HCEC 1CT (cell line): ENCODE measurements at regions not wholly inside any gene's neighbourhood (a gene's known extent, or its start where the extent isn't known, plus 50 kb on each side); places are given as distances from the start of the nearest gene placed in this dataset.
"Not testable (repeated sequence)": the region's sequence is repeated elsewhere in the genome, so short reads cannot be mapped to it uniquely, and the experiment has no call there.

Experiments used
- DNase-seq: peaks from one replicate; pipeline ENCODE4 v3.0.0-alpha.2; 2017

DNA sequence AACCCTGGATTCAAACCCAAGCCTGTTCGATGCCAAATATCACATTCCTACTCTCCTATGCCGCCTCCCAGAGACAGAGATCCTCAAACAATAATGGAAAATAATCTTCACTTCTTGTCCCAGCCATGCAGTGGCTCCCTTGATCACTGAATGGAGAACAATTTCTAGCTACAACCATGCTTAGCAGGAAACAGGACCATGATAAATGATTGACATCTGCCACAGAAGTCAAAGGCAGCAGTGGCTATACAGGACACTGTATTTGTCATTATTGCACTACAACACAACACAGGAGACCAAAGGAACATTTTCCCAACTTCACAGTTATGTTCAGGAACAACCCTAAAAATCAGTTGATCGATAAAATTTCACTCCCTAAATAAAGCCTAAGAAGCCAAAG lies 243.3 kb upstream of the SLC7A11 start:
- no peak for DNase-seq

- no peak for DNase-seq
Measured at GRCh38 chr4:138475116-138475515, 233.0 kb upstream of the SLC7A11 start.

DNA sequence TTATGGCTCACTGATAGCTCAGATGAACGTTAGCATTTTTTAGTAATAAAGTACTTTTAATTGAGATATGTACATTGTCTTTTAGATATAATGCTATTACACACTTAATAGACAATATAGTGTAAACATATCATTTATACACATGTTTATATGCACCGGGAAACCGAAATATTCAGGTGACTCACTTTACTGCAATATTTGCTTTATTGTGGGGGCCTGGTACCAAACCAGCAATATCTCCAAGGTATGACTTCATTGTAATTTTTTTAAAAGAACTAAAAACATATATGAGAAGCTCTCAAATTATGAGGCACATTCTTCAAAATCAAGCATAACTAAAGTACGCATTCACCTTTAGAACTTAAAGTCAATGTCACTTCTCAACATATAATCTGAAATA lies 231.2 kb upstream of the SLC7A11 start:
- DNase-seq: no peak

- no peak for DNase-seq
Measured at GRCh38 chr4:138460477-138461414, 218.6 kb upstream of the SLC7A11 start.

DNA sequence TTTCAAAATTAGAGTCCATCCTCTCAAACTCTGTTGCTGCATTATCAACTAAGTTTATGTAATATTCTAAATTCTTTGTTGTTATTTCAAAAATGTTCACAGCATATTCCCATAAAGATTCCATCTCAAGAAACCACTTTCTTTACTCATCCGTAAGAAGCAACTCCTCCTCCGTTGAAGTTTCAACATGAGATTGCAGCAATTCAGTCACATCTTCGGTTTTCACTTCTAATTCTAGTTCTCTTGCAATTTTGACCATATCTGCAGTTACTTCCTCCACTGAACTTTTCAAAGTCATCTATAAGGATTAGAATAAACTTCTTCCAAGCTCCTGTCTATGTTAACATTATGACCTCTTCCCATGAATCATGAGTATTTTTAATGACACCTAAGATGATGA lies 216.6 kb upstream of the SLC7A11 start:
- DNase-seq: no peak

DNA sequence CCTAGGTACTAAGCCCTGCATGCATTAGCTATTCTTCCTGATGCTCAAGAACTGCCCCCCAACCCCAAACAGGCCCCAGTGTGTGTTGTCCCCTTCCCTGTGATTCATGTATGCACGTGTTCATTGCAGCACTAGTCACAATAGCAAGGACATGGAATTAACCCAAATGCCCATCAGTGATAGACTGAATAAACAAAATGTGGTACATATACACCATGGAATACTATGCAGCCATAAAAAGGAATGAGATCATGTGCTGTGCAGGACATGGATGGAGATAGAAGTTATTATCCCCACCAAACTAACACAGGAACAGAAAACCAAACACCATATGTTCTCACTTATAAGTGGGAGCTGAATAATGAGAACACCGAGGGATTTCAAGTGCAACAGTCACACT lies 214.2 kb upstream of the SLC7A11 start:
- DNase-seq: not testable (repeated sequence)

DNA sequence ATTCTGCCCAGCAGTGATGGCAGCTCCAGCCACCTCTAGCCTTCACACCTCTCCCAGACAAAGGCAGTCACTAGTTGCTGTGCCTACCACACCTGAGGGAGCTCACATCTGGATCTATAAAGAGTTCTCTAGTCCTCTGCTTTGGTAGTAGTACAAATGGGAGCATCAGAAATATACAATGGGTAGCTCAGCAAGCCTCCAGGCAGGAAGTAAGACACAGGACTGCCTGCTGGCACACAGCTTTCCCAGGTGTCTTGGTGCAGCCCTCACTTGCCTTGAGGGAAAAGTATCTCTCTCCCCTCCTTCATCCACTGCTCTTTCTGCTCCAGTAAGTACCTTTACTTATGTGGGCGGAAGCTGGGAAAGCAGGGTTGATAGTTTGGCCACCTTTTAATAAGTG lies 212.9 kb upstream of the SLC7A11 start:
- DNase-seq: no peak

DNA sequence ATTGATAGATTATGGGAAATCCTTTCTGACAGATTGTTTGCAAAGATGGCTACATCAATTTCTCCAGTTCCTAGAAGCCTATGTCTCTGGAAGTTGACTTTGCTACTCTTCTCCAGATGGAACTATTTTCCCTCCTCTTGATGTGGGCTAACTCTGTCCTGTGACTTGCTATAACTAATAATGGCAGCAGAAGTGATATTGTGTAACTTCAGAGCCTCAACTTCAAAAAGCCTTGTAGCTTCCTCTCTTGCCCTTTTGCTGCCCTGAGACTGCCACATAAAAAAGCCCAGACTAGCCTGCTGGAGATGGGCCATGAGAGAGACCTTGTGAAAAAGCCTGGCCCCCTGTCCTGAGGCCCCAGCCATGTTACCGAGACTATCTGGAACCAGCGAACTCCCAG lies 210.7 kb upstream of the SLC7A11 start:
- DNase-seq: no peak

DNA sequence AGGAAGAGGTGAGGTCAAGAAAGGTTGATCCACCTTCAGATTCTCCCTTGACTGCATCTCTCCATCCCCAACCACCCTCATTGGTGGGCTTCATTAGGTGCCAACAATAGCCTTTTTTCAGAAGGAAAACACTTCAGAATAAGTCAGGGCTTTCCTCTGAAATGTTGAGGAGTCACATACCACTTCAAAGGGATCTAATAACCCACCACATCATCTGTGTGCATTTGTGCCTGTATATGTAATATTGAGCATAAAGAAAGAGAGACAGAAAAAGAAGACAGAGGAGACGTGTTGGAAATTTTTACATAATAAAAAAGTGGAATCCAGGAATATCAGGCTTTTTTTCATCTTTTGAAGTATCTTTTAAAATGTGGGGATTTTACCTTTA lies 209.1 kb upstream of the SLC7A11 start:
- DNase-seq: no peak

- DNase-seq: no peak
Measured at GRCh38 chr4:138450546-138451275, 208.6 kb upstream of the SLC7A11 start.

- no peak for DNase-seq
Measured at GRCh38 chr4:138449938-138450337, 207.8 kb upstream of the SLC7A11 start.

DNA sequence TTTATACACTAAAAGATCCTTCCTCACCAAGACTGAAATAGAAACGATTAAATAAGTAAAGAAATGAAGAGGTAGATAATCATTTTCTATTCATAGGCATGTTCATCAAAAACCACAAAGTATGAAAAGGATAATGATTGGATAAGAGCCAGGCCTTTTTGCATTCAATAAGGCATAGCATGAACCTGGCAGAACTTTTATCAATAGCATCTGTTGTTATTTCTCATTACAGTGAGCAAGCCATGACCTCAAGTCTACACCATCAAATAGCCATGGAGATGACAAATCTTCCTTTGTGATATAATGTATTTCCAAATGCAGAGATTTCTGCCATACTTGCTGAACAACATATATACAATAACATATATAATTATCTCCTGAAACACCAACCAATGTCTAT lies 206.0 kb upstream of the SLC7A11 start:
- no peak for DNase-seq

DNA sequence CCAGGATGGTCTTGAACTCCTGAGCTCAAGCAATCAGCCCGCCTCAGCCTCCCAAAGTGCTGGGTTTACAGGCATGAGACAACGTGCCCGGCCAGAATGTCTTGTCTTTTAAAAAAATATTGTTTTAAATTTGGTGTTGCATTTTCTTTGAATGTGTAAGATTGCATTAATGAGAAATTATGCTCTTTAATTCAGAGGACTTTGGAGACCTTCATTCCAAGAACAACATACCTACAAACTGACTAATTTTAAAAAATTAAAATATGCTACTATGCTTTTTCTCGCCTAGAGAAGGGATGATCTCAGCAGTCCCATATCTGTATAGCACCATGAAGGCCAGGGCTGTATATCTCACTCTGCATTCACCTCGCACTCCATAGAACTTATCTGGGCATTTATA lies 204.3 kb upstream of the SLC7A11 start:
- no peak for DNase-seq

DNA sequence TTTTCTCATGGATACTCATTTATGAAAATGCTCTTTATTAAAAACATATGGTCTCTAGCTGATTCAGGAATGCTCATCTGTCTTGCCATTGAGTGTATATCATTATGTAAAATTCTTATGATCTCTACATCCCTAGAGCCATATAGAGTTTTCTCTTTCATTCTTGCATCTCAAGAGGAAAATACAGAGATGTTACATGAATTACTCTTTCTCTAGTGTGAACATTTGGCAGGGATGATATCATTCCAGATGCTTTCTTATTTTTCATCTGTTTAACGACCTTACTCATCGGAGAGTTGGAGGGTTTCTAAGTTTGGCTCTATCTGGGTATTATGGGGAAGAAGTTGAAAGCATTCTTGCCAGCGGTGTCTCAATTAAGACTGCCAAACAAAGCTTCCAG lies 202.9 kb upstream of the SLC7A11 start:
- no peak for DNase-seq

- no peak for DNase-seq
Measured at GRCh38 chr4:138444260-138444659, 202.1 kb upstream of the SLC7A11 start.

- DNase-seq: no peak
Measured at GRCh38 chr4:138439143-138439581, 197.0 kb upstream of the SLC7A11 start.

DNA sequence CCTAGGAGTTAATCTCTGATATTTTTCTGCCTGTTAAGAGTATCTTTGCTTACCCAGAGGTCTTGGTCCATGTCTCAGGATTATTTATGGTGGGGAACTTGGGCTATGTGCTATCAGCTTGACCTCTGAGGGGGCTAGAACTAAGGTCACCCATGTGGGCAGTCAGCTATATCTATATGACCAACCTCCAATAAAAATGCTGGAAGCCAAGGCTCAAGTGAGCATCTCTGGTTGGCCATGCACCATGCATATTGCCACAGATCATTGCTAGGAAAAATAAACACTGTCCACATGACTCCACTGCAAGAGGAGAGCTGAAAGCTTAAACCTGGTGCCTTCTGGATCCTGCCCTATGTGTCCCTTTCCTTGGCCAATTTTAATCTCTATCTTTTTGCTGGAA lies 196.5 kb upstream of the SLC7A11 start:
- no peak for DNase-seq

DNA sequence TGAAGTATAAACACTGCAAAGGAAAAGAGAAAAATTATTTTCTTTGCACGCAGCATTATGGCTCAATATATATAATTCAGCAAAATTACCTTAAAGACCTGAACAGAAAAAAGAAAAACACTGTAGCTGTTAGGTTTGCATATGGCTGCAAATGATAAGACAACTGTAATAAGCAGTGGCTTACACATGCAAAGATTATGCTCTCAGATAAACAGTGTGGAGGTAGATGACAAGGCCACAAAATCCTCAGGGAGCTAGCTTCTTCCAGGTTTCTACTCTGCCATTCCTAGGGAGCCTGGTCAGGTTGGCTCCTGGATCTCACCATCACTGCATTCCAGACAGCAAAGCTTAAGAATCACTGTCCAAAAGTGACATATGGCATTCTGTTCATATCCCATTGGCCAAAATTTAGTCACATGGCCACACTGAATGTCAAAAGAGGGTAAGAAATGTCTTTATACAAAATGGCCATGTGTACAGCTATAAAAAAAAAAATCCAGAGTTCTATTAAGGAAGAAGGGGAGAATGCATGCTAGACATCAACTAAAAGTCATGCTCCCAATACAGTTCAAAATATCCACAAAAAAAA lies 195.2 kb upstream of the SLC7A11 start:
- no peak for DNase-seq

- not testable (repeated sequence) for DNase-seq
Measured at GRCh38 chr4:138435733-138436132, 193.6 kb upstream of the SLC7A11 start.

GRCh38 chr4:138435046-138435445 lies 192.9 kb upstream of the SLC7A11 start:
- DNase-seq: not testable (repeated sequence)

DNA sequence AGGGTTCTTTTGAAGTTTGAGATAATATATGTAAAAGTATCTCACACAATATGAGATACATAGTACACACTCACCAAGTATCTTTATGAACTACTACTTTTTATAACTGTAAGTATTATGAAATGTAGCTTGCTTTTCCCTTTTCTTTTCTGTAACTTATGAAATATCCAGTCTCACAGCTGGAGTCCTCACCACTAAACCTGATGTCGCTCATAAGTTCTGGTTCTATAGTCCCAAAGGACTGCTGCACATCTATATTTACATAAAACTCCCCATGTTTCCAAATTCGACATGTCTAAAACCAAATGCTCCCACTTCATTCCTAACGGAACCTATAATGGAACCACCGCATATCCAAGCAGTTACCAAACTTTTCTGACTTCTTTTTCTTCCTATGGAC lies 186.5 kb upstream of the SLC7A11 start:
- no peak for DNase-seq

DNA sequence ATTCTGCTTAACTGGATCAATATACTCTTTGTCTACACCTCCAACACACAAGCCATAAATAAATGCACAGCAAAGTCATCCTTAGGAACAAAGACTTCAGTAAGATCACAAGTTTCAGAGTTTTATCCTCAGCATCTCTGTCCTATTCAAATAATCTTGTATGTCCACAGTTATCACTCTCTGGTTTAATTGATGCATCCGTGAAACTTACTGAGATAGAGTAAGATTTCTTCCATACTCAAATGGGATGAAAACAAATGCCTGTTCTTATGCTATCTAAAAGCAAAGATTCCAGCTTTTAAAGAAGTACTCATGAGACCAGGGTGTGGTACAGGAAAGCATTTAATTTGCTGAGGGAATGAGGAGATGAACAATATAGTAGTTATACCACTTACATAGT lies 184.6 kb upstream of the SLC7A11 start:
- no peak for DNase-seq

DNA sequence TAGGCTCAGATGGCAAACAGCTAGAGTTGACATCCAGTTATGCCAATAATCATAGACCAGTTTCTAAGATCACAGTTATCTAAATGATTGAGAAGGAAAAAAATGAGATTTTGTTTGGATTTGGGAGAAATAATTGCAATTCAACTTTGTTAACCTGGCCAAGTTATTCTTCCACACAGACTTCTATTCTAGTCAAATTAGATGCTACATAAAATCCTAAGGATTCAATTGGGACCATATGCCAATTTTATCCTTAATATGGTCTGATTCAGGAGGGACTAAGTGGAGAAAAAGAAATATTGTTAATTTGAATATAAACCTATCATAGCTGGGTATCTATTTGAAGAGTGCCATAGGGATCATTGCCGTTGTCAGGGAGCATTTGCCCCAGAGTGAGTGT lies 178.3 kb upstream of the SLC7A11 start:
- no peak for DNase-seq

GRCh38 chr4:138414202-138414601 lies 172.1 kb upstream of the SLC7A11 start:
- no peak for DNase-seq
